Activated CD8-positive, alpha-beta memory T cell treated with anti-CD3 and anti-CD28 coated beads, Interleukin-2, amount 10 ng/mL, durations not matched to agents 7 days and 5 days (primary cell): ENCODE measurements at regions not wholly inside any gene's neighbourhood (a gene's known extent, or its start where the extent isn't known, plus 50 kb on each side); places are given as distances from the start of the nearest gene placed in this dataset.

Experiments
- ATAC-seq: fragments of 150-1000 bp; cut with Tn5 transposase; one replicate; pipeline ENCODE4 v1.10.0; 2021; ENCODE audit warnings: moderate library complexity
- CTCF ChIA-PET: fragments of 350-600 bp; sonication (Branson Sonifier 250); formaldehyde crosslinking; loops from one replicate; lab custom pipeline; 2021; ENCODE audit warnings: antibody characterized with exemption; lab: Charles Lee
- DNase-seq: peaks from one replicate; pipeline ENCODE4 v3.0.0-alpha.2; 2020
- H3K27ac Mint-ChIP-seq: one replicate; pipeline ENCODE4 v1.8.0; 2021; ENCODE audit warnings: mild to moderate bottlenecking, mixed read lengths
- H3K27me3 Mint-ChIP-seq: one replicate; pipeline ENCODE4 v1.8.0; 2021; ENCODE audit warnings: mixed read lengths
- H3K36me3 Mint-ChIP-seq: one replicate; pipeline ENCODE4 v1.8.0; 2021; ENCODE audit warnings: mild to moderate bottlenecking, mixed read lengths
- H3K4me1 Mint-ChIP-seq: one replicate; pipeline ENCODE4 v1.8.0; 2021; ENCODE audit warnings: mixed read lengths
- H3K4me3 Mint-ChIP-seq: one replicate; pipeline ENCODE4 v1.8.0; 2021; ENCODE audit warnings: mild to moderate bottlenecking, moderate library complexity, mixed read lengths
- H3K9me3 Mint-ChIP-seq: one replicate; pipeline ENCODE4 v1.8.0; 2022; ENCODE audit warnings: low read depth, mixed read lengths

DNA sequence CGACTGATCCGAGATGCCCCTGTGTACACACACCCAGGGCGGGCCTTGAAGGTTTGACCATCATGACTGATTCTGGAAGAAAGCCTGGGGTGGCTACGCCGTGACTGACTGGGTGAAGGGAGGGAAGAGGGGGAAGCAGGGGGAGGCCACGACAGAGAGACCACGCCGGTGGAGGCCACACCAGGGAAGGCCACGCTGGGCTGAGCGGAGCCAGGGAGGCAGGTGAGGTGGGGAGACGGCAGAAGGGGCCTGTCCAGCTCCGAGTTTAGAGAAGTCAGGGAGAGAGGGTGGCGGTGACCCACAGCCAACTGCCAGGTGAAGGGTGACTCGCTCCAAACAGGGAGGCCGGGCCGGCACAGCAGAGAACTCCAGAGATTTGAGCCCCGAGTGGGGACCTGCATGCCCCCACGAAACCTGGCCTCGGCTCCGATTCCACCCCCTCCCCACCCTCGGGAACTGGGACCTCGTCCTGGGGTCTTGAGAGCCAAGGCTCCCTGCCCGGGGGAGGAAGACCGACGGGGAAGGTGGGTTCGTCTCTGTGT, 102.6 kb downstream of the PTPRS start:
- H3K27me3 Mint-ChIP-seq: no peaks in the 10 kb centered on the region
- no peaks in the 10 kb centered on the region for H3K4me1 Mint-ChIP-seq
- CTCF ChIA-PET: no interaction called here
- no peak overlapping the region for H3K27ac Mint-ChIP-seq
- ATAC-seq (no peak), DNase-seq (no peak)
- no peaks in the 10 kb centered on the region for H3K36me3 Mint-ChIP-seq
- no peak overlapping the region for H3K4me3 Mint-ChIP-seq
- no peaks in the 10 kb centered on the region for H3K9me3 Mint-ChIP-seq

DNA sequence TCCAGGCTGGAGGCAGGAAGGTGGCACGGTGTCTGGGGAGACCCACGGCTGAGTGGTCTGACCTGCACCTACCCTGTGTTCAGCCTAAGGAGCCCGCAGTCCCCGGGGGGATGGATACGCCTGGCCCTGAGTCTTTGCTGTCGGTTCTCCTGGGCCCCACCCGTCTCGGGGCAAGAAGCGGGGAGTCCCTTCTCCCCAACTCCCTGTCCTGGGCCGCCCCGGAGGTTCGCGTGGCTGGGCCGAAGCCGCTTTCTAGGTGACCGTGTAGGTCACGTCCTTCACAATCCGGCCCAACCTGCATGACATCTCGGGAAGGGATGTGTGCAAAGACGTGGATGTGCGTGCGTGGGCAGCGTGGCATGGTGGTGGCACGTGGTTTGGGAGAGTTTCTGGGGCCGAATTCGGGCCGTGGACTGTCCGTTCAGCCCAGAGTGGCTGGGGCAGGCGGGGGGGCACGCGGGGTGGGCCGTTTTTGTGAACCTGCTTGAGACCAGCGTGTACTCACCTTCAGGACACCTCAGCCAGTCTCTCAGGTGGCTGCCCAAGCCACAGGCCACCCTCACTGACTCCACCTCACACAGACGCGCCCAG, 103.3 kb downstream of the PTPRS start:
- no peak overlapping the region for H3K4me3 Mint-ChIP-seq
- CTCF ChIA-PET: no interaction called here
- no peaks in the 10 kb centered on the region for H3K4me1 Mint-ChIP-seq
- no peaks in the 10 kb centered on the region for H3K9me3 Mint-ChIP-seq
- ATAC-seq (no peak), DNase-seq (no peak)
- H3K27ac Mint-ChIP-seq: no peak overlapping the region
- H3K27me3 Mint-ChIP-seq: no peaks in the 10 kb centered on the region
- H3K36me3 Mint-ChIP-seq: no peaks in the 10 kb centered on the region

DNA sequence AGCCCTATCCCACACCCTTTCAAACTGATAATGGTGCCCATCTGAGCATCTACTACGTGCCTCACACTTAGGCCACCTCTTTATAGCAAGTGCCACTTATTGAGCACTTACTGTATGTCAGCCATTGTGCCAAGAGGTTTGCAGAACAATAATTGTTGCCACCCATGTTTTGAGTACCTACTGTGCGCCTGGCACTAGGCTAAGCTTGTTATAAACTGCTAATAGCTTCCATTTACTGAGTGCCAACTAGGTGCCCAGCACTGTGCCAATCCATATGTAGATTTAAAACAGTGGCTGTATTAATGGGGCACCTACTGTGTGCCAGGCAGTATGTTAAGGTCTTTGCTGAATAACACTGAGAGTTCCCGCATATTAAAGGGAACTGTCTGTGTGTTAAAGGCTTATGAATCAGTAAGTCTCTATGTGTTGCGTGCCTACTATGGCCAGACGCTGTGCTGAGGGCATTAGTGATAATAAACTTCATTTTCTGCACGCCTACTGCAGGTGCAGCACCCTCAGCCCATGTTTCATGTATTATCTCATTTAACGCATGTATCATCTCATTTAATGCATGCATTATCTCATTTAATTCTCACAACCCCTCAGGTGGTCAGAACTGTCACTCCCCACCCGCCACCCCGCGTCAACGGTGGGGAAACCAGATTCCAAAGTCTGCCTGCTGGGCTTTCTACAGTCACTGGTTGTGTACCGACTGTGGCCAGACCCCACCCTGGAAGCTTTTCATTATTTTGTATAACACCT, 105.0 kb downstream of the PTPRS start:
- H3K9me3 Mint-ChIP-seq: no peaks in the 10 kb centered on the region
- CTCF ChIA-PET: no interaction called here
- H3K4me1 Mint-ChIP-seq: no peaks in the 10 kb centered on the region
- no peaks in the 10 kb centered on the region for H3K27me3 Mint-ChIP-seq
- no peak overlapping the region for H3K4me3 Mint-ChIP-seq
- H3K36me3 Mint-ChIP-seq: no peaks in the 10 kb centered on the region
- ATAC-seq (no peak), DNase-seq (no peak)
- H3K27ac Mint-ChIP-seq: no peak overlapping the region

DNA sequence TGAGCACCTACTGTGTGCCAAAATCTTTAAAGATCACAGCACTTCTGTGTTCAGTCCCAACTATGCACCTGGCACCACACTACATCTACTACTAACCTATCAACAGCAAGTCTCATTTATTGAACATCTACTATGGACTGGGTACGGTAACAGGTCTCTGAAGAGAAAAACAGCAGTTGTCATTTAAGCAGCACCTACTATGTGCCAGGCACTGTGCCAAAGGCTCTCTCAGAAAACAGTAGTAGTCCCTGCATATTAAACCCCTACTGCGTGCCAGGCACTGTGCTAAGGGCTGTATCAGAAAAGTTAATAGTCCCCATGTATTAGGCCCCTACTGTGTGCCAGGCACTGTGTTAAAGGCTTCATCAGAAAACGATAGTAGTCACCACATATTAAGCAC, 106.2 kb downstream of the PTPRS start:
- Mint-ChIP-seq H3K4me1 (no peaks in the 10 kb centered on the region), H3K27ac (no peak overlapping the region), H3K36me3 (no peaks in the 10 kb centered on the region), H3K9me3 (no peaks in the 10 kb centered on the region), H3K27me3 (peaks cover 5% of the 10 kb centered on the region), H3K4me3 (no peak overlapping the region)
- no peak for ATAC-seq
- CTCF ChIA-PET: no interaction called here
- DNase-seq: no peak

GRCh38 chr19:5232798-5233505, 107.7 kb downstream of the PTPRS start:
- ATAC-seq (no peak), DNase-seq (no peak)
- Mint-ChIP-seq H3K27me3 (peaks cover 14% of the 10 kb centered on the region), H3K27ac (no peak overlapping the region), H3K36me3 (no peaks in the 10 kb centered on the region), H3K4me3 (no peak overlapping the region), H3K4me1 (no peaks in the 10 kb centered on the region), H3K9me3 (no peaks in the 10 kb centered on the region)
- CTCF ChIA-PET: no interaction called here

- peaks cover 14% of the 10 kb centered on the region for H3K27me3 Mint-ChIP-seq
- ATAC-seq (no peak), DNase-seq (no peak)
- no peak overlapping the region for H3K4me3 Mint-ChIP-seq
- H3K9me3 Mint-ChIP-seq: no peaks in the 10 kb centered on the region
- H3K36me3 Mint-ChIP-seq: no peaks in the 10 kb centered on the region
- no peaks in the 10 kb centered on the region for H3K4me1 Mint-ChIP-seq
- H3K27ac Mint-ChIP-seq: no peak overlapping the region
- CTCF ChIA-PET: no interaction called here
Observed at GRCh38 chr19:5231857-5232678, 108.5 kb downstream of the PTPRS start.

- CTCF ChIA-PET: no interaction called here
- no peaks in the 10 kb centered on the region for H3K36me3 Mint-ChIP-seq
- peaks cover 14% of the 10 kb centered on the region for H3K27me3 Mint-ChIP-seq
- H3K4me3 Mint-ChIP-seq: no peak overlapping the region
- no peaks in the 10 kb centered on the region for H3K9me3 Mint-ChIP-seq
- DNase-seq (no peak), ATAC-seq (no peak)
- no peak overlapping the region for H3K27ac Mint-ChIP-seq
- no peaks in the 10 kb centered on the region for H3K4me1 Mint-ChIP-seq
Observed at GRCh38 chr19:5230730-5231555, 109.7 kb downstream of the PTPRS start.

DNA sequence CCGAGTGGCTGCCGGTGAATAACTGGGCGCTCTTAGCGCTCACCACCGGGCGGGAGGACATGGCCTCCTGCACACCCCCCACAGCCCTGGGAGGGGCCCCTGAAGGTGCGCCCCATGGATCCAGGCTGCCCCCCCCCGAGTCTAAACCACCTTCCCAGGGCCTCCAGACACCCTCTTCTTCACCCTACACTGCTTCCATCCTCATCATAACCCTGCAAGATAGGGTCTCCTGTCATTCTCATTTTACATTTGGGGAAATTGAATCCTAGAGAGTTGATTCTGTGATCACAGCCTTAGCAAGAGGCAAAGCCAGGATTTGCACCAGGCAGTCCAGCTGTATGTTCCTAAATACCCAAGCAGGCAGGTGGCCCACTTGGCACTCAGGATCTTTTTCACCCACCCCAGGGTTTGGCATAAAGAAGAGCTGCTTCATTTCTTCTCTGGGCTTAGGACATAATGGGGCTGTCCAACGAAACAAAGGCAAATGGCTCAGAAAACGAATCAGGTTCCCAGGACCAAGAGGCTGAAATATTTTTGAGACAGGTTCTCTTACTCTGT, 110.8 kb downstream of the PTPRS start:
- Mint-ChIP-seq H3K4me3 (no peak overlapping the region), H3K9me3 (no peaks in the 10 kb centered on the region), H3K4me1 (no peaks in the 10 kb centered on the region), H3K27ac (no peak overlapping the region), H3K27me3 (peaks cover 14% of the 10 kb centered on the region), H3K36me3 (no peaks in the 10 kb centered on the region)
- ATAC-seq (no peak), DNase-seq (no peak)
- CTCF ChIA-PET: no interaction called here

- no peak for ATAC-seq
- DNase-seq: no peak
- Mint-ChIP-seq H3K27ac (no peak overlapping the region), H3K4me3 (no peak overlapping the region), H3K9me3 (no peaks in the 10 kb centered on the region), H3K4me1 (no peaks in the 10 kb centered on the region), H3K36me3 (no peaks in the 10 kb centered on the region), H3K27me3 (peaks cover 14% of the 10 kb centered on the region)
- CTCF ChIA-PET: no interaction called here
Observed at GRCh38 chr19:5228932-5229777, 111.5 kb downstream of the PTPRS start.

DNA sequence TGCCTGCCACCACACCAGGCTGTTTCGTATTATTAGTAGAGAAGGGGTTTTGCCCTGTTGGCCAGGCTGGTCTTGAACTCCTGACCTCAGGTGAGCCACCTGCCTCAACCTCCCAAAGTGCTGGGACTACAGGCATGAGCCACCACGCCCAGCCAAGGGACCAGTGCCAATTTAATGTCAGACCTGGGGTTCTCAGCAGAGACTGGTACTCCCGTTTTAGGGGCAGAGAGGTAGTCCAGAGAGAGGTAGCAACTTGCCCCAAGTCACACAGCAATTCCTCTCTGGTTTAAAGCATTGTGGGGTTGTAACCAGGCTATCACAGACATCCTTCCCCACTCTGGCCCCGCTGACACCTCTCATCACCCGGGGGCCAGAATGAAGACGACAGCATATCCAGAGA, 112.1 kb downstream of the PTPRS start:
- ATAC-seq: no peak
- Mint-ChIP-seq H3K36me3 (no peaks in the 10 kb centered on the region), H3K9me3 (no peaks in the 10 kb centered on the region), H3K4me3 (no peak overlapping the region), H3K27me3 (peaks cover 14% of the 10 kb centered on the region), H3K27ac (no peak overlapping the region), H3K4me1 (no peaks in the 10 kb centered on the region)
- DNase-seq: no peak
- CTCF ChIA-PET: no interaction called here

DNA sequence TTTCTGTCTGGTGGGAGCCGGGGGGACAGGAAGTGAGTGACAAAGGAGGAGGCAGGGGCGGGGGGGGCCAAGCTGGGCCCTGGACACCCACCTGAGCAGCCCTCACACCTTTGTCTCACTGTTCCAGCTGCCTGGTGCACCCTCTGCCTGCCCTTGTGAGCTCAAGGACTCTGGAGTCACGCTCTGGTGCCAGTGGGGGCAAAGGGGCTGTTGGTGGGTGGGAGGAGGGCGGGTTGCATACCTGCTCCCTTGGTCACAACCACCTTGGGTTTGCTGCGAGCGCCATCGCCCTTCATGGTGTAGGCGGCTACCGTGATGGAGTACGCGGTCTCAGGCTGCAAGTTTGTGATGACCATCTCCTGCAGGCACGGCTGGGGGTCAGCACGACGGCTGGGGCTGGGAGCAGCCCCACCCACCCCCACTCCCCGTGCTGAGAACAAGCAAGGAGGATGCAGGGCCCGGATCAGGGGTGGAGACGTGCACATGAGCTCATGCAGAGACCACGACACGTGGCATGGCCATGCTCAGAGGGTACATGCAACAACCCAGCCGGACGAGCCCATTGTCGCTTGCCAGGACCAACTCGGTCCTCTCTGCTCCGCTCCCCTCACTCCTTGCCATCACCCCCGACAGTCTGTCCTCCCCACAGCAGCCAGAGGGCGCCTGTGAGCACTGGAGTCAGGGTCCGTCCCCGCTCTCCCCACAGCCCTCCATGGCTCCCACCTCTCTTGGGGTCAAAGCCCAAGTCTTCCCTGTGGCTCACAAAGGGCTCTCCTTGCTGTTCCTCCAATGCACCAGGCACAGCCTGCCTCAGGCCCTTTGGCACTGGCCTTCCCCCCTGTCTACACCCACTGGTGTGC, 114.9 kb downstream of the PTPRS start:
- CTCF ChIA-PET: interaction anchor here (1.7 kb wide), 1 partner anchor 10 kb away, joined by 3 read pairs; no protein-coding TSS in a partner anchor
- Mint-ChIP-seq H3K27me3 (peaks cover 14% of the 10 kb centered on the region), H3K4me3 (no peak overlapping the region), H3K36me3 (no peaks in the 10 kb centered on the region), H3K27ac (no peak overlapping the region), H3K4me1 (no peaks in the 10 kb centered on the region), H3K9me3 (no peaks in the 10 kb centered on the region)
- no peak for ATAC-seq
- DNase-seq: no peak
